Activated CD8-positive, alpha-beta T cell treated with anti-CD3 and anti-CD28 coated beads, Interleukin-2, amount 10 ng/mL, durations not matched to agents 7 days and 5 days (primary cell): ENCODE measurements at regions not wholly inside any gene's neighbourhood (a gene's known extent, or its start where the extent isn't known, plus 50 kb on each side); places are given as distances from the start of the nearest gene placed in this dataset.

Experiments
- ATAC-seq: fragments of 150-1000 bp; cut with Tn5 transposase; one replicate; pipeline ENCODE4 v1.10.0; 2021; ENCODE audit warnings: moderate library complexity
- CTCF ChIA-PET: fragments of 350-600 bp; sonication (Branson Sonifier 250); formaldehyde crosslinking; loops from one replicate; lab custom pipeline; 2021; ENCODE audit warnings: antibody characterized with exemption; lab: Charles Lee
- POLR2A ChIA-PET: fragments of 350-600 bp; sonication (Branson Sonifier 250); formaldehyde crosslinking; loops from one replicate; lab custom pipeline; 2021; ENCODE audit warnings: antibody characterized with exemption; lab: Charles Lee
- DNase-seq: peaks from one replicate; pipeline ENCODE4 v3.0.0-alpha.2; 2020
- H3K27ac Mint-ChIP-seq: one replicate; pipeline ENCODE4 v1.8.0; 2021; ENCODE audit warnings: mild to moderate bottlenecking, mixed read lengths
- H3K27me3 Mint-ChIP-seq: one replicate; pipeline ENCODE4 v1.8.0; 2021; ENCODE audit warnings: low read depth, mixed read lengths
- H3K36me3 Mint-ChIP-seq: one replicate; pipeline ENCODE4 v1.8.0; 2021; ENCODE audit warnings: low read depth, mixed read lengths
- H3K4me1 Mint-ChIP-seq: one replicate; pipeline ENCODE4 v1.8.0; 2021; ENCODE audit warnings: low read depth, mixed read lengths
- H3K4me3 Mint-ChIP-seq: one replicate; pipeline ENCODE4 v1.8.0; 2021; ENCODE audit warnings: mild to moderate bottlenecking, mixed read lengths
- H3K9me3 Mint-ChIP-seq: one replicate; pipeline ENCODE4 v1.8.0; 2022; ENCODE audit warnings: mixed read lengths; ENCODE audit not compliant: insufficient read depth

GRCh38 chr16:82524976-82525375, 101.8 kb upstream of the CDH13 start:
- H3K4me1 Mint-ChIP-seq, result no peaks in the 10 kb centered on the region
- DNase-seq (no peak), ATAC-seq (no peak)
- ChIA-PET CTCF (no interaction called here), POLR2A (no interaction called here)
- no peak overlapping the region for H3K27ac Mint-ChIP-seq
- no peaks in the 10 kb centered on the region for H3K36me3 Mint-ChIP-seq
- no peaks in the 10 kb centered on the region for H3K27me3 Mint-ChIP-seq
- no peak overlapping the region for H3K4me3 Mint-ChIP-seq
- H3K9me3 Mint-ChIP-seq, result no peaks in the 10 kb centered on the region

DNA sequence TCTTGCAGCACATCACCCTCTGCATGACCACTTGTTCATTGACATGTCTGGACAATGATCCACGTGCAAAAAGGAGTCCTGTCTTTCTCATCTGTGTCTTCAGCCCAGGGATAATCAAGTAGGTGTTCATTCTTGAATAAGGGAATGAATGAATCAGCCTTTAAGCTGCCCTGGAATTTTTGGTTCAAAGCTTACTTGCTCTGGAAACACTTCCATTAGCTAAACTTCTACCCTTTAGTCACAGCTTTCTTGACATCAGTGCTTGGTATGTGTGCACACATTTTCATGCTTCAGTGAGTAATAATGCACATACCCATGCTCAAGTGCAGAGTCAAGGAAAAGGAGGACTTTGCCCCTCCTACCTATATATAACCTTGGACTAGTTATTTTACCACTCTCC, 103.0 kb upstream of the CDH13 start:
- POLR2A ChIA-PET, result no interaction called here
- Mint-ChIP-seq H3K4me3 (no peak overlapping the region), H3K9me3 (no peaks in the 10 kb centered on the region), H3K4me1 (no peaks in the 10 kb centered on the region), H3K36me3 (no peaks in the 10 kb centered on the region), H3K27ac (no peak overlapping the region), H3K27me3 (no peaks in the 10 kb centered on the region)
- CTCF ChIA-PET, result no interaction called here
- ATAC-seq, result no peak
- no peak for DNase-seq

GRCh38 chr16:82522026-82522425, 104.7 kb upstream of the CDH13 start:
- Mint-ChIP-seq H3K36me3 (no peaks in the 10 kb centered on the region), H3K4me1 (no peaks in the 10 kb centered on the region), H3K4me3 (no peak overlapping the region), H3K27me3 (no peaks in the 10 kb centered on the region), H3K9me3 (no peaks in the 10 kb centered on the region), H3K27ac (no peak overlapping the region)
- ATAC-seq (no peak), DNase-seq (no peak)
- POLR2A ChIA-PET, result no interaction called here
- CTCF ChIA-PET, result no interaction called here

GRCh38 chr16:82518811-82519210, 108.0 kb upstream of the CDH13 start:
- no peak overlapping the region for H3K27ac Mint-ChIP-seq
- no peak overlapping the region for H3K4me3 Mint-ChIP-seq
- DNase-seq (no peak), ATAC-seq (no peak)
- POLR2A ChIA-PET, result no interaction called here
- H3K4me1 Mint-ChIP-seq, result no peaks in the 10 kb centered on the region
- H3K9me3 Mint-ChIP-seq, result no peaks in the 10 kb centered on the region
- CTCF ChIA-PET, result no interaction called here
- H3K27me3 Mint-ChIP-seq, result no peaks in the 10 kb centered on the region
- no peaks in the 10 kb centered on the region for H3K36me3 Mint-ChIP-seq

GRCh38 chr16:82514262-82514661, 112.5 kb upstream of the CDH13 start:
- no peak overlapping the region for H3K27ac Mint-ChIP-seq
- no peak overlapping the region for H3K4me3 Mint-ChIP-seq
- ATAC-seq, result no peak
- no peaks in the 10 kb centered on the region for H3K36me3 Mint-ChIP-seq
- CTCF ChIA-PET, result no interaction called here
- no peaks in the 10 kb centered on the region for H3K9me3 Mint-ChIP-seq
- no peaks in the 10 kb centered on the region for H3K27me3 Mint-ChIP-seq
- no peak for DNase-seq
- POLR2A ChIA-PET, result no interaction called here
- H3K4me1 Mint-ChIP-seq, result no peaks in the 10 kb centered on the region

DNA sequence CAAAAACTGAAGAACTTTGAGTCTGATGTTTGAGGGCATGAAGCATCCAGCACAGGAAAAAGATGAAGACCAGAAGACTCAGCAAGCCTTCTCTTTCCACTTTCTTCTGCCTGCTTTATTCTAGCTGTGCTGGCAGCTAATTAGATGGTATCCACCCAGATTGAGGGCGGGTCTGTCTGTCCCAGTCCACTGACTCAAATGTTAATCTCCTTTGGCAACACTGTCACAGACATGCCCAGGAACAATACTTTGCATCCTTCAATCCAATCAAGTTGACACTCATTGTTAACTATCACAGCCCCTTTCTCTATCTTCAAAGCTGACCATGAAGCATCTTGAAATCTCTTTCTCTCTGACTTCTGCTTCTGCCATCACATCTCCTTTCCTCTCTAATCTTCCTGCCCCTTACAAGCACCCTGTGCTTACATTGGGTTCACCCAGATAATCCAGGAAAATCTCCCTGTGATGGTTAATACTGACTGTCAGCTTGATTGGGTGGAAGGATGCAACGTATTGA, 115.9 kb upstream of the CDH13 start:
- no peaks in the 10 kb centered on the region for H3K36me3 Mint-ChIP-seq
- H3K27me3 Mint-ChIP-seq, result no peaks in the 10 kb centered on the region
- H3K4me3 Mint-ChIP-seq, result no peak overlapping the region
- POLR2A ChIA-PET, result no interaction called here
- ATAC-seq, result no peak
- CTCF ChIA-PET, result no interaction called here
- no peaks in the 10 kb centered on the region for H3K9me3 Mint-ChIP-seq
- no peak for DNase-seq
- H3K4me1 Mint-ChIP-seq, result no peaks in the 10 kb centered on the region
- no peak overlapping the region for H3K27ac Mint-ChIP-seq

DNA sequence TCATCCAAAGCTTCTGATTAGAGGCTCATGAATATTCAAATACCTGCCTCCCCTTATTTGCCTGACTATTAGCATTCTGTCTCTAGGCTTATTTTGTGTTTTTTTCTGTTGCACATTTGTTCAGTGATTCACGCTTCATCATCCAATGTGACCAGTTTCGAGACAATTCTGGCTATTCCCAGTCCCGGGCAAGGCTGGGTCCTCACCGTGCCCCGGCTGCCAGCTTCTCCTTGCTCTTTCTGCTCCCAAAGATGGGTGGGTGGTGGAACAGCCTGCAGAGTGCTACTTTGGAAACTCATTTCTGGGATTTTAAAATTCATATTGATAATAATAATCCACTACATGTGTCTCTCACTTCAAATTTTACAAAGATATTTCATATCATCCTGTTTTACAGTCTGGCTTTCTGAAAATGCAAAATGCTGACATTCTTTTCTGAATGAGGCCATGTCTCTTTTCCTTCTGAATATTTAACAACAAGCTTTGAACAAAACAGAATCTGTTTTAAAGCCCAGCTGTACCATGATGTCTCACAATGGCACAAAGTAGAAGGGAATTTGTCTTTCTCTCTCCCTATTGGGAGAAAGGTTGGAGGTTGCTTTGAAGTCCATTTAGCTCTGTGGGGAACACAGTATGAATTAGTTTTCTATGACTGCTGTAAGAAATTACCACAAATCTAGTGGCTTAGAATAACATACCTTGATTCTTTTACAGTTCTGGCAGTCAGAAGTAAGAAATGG, 116.9 kb upstream of the CDH13 start:
- no peak for ATAC-seq
- H3K9me3 Mint-ChIP-seq, result no peaks in the 10 kb centered on the region

GRCh38 chr16:82506692-82507670, 119.8 kb upstream of the CDH13 start:
- ChIA-PET POLR2A (no interaction called here), CTCF (no interaction called here)
- no peaks in the 10 kb centered on the region for H3K4me1 Mint-ChIP-seq
- H3K27me3 Mint-ChIP-seq, result no peaks in the 10 kb centered on the region
- H3K4me3 Mint-ChIP-seq, result no peak overlapping the region
- no peak overlapping the region for H3K27ac Mint-ChIP-seq
- H3K36me3 Mint-ChIP-seq, result no peaks in the 10 kb centered on the region
- no peak for DNase-seq
- no peaks in the 10 kb centered on the region for H3K9me3 Mint-ChIP-seq
- ATAC-seq, result no peak

More for the DNA sequence above, 116.9 kb upstream of the CDH13 start:
- DNase-seq, result no peak
- Mint-ChIP-seq H3K36me3 (no peaks in the 10 kb centered on the region), H3K4me3 (no peak overlapping the region), H3K27ac (no peak overlapping the region), H3K27me3 (no peaks in the 10 kb centered on the region), H3K4me1 (no peaks in the 10 kb centered on the region)
- ChIA-PET POLR2A (no interaction called here), CTCF (no interaction called here)

DNA sequence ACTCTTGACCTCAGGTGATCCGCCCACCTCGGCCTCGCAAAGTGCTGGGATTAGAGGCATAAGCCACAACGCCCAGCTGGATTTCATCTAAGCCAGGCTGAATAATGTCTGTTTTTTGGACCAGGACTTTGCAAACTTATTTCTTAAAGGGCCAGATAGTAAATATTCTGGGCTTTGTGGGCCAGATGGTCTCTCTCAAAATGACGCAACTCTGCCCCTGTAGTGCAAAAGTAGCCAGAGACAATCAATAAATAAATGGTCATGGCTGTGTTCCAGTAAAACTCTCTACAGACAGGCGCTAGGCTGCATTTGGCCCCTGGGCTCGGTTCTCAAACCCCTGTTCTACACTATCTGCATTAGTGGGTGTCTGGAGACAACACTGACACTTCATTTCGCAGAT, 121.9 kb upstream of the CDH13 start:
- Mint-ChIP-seq H3K36me3 (no peaks in the 10 kb centered on the region), H3K9me3 (no peaks in the 10 kb centered on the region), H3K4me3 (no peak overlapping the region), H3K4me1 (no peaks in the 10 kb centered on the region), H3K27me3 (no peaks in the 10 kb centered on the region), H3K27ac (no peak overlapping the region)
- no peak for DNase-seq
- POLR2A ChIA-PET, result no interaction called here
- CTCF ChIA-PET, result no interaction called here
- no peak for ATAC-seq

DNA sequence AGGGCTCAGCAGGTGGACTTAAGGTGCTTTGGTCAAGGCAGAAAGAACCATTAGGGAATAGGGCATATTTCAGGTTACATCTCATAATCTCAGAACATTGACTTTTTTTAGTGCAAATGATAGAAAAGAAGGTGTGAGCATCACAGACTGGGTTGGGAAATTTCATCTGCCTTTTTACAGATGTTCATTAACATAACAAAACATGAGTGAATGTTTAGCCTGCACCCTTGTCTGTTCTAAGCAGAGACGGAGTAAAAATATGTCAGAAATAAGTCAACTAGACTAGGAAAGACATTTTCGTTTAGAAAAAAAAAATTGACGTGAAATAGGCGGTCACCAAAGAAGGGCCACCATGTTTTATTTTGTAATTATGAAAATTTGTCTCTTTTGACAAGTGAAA, 127.5 kb upstream of the CDH13 start:
- H3K36me3 Mint-ChIP-seq, result no peaks in the 10 kb centered on the region
- no peaks in the 10 kb centered on the region for H3K4me1 Mint-ChIP-seq
- no peak for DNase-seq
- no peak for ATAC-seq
- H3K4me3 Mint-ChIP-seq, result no peak overlapping the region
- CTCF ChIA-PET, result no interaction called here
- POLR2A ChIA-PET, result no interaction called here
- H3K27me3 Mint-ChIP-seq, result no peaks in the 10 kb centered on the region
- no peak overlapping the region for H3K27ac Mint-ChIP-seq
- no peaks in the 10 kb centered on the region for H3K9me3 Mint-ChIP-seq

DNA sequence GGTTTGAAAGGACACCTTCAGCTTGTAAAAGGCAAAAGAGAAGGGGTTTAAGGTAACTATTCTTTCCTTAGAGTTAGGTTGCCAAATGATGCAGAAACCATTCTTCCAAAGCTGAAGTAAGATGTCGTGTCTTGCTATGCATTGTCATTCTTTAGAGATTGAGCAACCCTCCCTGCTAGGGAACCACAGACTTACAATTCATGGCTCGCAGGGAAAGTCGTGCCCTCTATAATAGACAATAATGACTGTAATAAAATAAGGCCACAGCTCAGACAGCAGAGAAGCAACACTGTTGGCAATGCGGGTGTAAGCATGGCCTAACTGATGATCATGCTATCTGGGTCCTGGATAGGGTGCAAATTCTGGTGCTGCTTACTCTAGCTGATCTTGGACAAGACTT, 129.6 kb upstream of the CDH13 start:
- DNase-seq (no peak), ATAC-seq (no peak)
- no peaks in the 10 kb centered on the region for H3K36me3 Mint-ChIP-seq
- ChIA-PET CTCF (no interaction called here), POLR2A (no interaction called here)
- no peak overlapping the region for H3K27ac Mint-ChIP-seq
- no peaks in the 10 kb centered on the region for H3K27me3 Mint-ChIP-seq
- no peak overlapping the region for H3K4me3 Mint-ChIP-seq
- no peaks in the 10 kb centered on the region for H3K9me3 Mint-ChIP-seq
- H3K4me1 Mint-ChIP-seq, result no peaks in the 10 kb centered on the region

DNA sequence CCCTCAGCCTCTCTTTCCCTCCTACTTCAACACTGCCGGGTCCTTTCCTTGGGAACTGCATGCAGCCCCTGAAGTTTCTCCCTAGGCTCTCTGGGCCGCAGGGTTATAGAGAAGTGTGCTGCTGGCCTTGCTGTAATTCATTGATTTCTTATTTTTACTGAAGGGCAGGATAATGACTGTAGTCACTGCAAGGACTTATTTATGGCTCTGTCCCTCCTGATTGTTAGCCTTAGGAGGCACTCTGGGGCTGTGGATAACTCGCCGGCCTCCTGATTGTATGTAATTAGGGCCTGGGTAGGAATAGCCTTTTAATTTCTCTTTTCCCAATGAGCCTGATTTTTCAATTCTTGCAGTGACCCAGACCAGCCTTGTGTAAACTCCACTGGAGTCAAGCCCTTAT, 138.3 kb upstream of the CDH13 start:
- H3K9me3 Mint-ChIP-seq, result no peaks in the 10 kb centered on the region
- no peak overlapping the region for H3K4me3 Mint-ChIP-seq
- peaks cover 5% of the 10 kb centered on the region for H3K27me3 Mint-ChIP-seq
- ATAC-seq (no peak), DNase-seq (no peak)
- H3K36me3 Mint-ChIP-seq, result no peaks in the 10 kb centered on the region
- CTCF ChIA-PET, result no interaction called here
- no peak overlapping the region for H3K27ac Mint-ChIP-seq
- POLR2A ChIA-PET, result no interaction called here
- no peaks in the 10 kb centered on the region for H3K4me1 Mint-ChIP-seq
